D341Med (cell line): ENCODE measurements at regions not wholly inside any gene's neighbourhood (a gene's known extent, or its start where the extent isn't known, plus 50 kb on each side); places are given as distances from the start of the nearest gene placed in this dataset.
"Not testable (repeated sequence)": the region's sequence is repeated elsewhere in the genome, so short reads cannot be mapped to it uniquely, and the experiment has no call there.

Experiments used
- DNase-seq: peaks from one replicate; pipeline ENCODE4 v3.0.0; 2012; ENCODE audit warnings: low spot score

DNA sequence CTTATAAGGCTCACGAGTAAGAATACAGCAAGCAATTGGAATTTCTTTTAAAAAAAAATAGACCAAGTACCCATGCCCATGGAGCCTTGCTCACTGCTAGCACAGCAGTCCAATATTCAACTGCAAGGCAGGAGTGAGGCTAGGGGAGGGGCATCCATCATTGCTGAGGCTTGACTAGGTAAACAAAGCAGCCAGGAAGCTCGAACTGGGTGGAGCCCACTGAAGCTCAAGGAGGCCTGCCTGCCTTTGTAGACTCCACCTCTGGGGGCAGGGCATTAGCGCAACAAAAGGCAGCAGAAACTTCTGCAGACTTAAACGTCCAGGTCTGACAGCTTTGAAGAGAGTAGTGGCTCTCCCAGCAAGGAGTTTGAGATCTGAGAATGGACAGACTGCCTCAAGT lies 84.0 kb upstream of the STEAP1 start:
- not testable (repeated sequence) for DNase-seq

GRCh38 chr7:90078921-90079320 lies 75.3 kb upstream of the STEAP1 start:
- no peak for DNase-seq

DNA sequence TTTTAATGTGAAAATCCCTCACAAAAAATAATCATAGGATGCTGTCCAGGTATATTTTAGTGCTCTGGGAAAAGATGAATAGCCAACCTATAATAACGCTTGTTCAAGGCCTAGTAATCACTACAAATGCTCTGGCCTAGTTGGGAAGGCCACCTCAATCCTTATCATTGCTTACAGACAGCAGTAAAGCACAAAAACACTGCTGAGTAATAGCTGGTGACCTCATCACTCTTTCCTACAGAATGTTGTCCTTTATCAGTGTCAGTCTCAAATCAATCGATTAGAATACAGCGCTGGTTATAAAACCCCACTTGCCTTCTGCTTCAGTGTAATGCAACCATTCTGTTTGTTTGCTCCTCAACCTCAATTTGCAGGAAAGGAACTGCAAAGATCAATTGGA lies 72.6 kb upstream of the STEAP1 start:
- no peak for DNase-seq

GRCh38 chr7:90092506-90092905 lies 61.8 kb upstream of the STEAP1 start:
- no peak for DNase-seq

- no peak for DNase-seq
Measured at GRCh38 chr7:90094030-90094429, 60.2 kb upstream of the STEAP1 start.
